GM19395 (cell line): ENCODE measurements at regions not wholly inside any gene's neighbourhood (a gene's known extent, or its start where the extent isn't known, plus 50 kb on each side); places are given as distances from the start of the nearest gene placed in this dataset.

Experiments used
- ATAC-seq: cut with Tn5 transposase; IDR thresholded peaks from one replicate; pipeline ENCODE4 v1.9.1; 2021; ENCODE audit warnings: mild to moderate bottlenecking, moderate library complexity; ENCODE audit not compliant: unreplicated experiment

DNA sequence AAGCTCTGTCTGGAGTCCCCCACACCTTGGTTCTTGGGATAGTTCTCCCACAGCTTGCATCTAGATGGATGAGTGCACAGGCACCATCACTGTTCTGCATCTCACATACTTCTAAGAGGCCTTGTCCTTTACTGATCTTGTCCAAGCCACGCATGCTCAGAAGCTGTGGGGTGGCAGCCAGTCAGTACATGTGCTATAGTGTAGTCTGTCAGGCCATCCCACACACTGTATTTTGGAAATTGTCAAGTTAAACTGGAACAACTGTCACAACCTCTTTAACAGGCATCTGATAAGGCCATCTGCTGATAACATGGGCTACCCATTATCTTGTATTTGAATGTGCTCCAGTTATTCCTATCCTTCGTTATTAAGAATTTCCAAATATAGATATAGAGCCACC, 296.5 kb upstream of the AZI2 start:
- no peak for ATAC-seq

GRCh38 chr3:28646435-28646834, 297.8 kb upstream of the AZI2 start:
- no peak for ATAC-seq

- ATAC-seq, result no peak
These were observed 300.6 kb upstream of the AZI2 start for GRCh38 chr3:28649266-28649665.

DNA sequence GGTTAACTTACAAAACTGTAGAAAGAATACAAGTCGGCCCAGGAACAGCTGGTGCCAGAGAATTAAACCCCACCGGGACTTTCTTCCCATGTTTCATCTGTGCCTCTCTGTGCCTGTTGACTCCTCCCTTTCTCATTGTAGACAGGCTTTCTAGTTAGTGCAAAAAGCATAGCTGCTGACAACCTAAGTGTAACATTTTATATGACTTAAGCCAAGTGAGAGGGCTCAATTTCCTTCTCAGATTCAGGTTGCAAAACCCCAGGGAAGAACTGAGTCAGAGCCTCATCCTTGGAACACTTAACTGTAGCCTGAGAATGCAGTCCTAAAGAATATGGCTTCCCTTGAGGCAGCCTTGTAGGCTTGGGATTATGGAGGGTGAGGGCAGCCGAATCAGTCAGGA, 302.5 kb upstream of the AZI2 start:
- ATAC-seq, result no peak

- ATAC-seq, result no peak
These were observed 315.5 kb upstream of the AZI2 start for GRCh38 chr3:28664123-28664522.

DNA sequence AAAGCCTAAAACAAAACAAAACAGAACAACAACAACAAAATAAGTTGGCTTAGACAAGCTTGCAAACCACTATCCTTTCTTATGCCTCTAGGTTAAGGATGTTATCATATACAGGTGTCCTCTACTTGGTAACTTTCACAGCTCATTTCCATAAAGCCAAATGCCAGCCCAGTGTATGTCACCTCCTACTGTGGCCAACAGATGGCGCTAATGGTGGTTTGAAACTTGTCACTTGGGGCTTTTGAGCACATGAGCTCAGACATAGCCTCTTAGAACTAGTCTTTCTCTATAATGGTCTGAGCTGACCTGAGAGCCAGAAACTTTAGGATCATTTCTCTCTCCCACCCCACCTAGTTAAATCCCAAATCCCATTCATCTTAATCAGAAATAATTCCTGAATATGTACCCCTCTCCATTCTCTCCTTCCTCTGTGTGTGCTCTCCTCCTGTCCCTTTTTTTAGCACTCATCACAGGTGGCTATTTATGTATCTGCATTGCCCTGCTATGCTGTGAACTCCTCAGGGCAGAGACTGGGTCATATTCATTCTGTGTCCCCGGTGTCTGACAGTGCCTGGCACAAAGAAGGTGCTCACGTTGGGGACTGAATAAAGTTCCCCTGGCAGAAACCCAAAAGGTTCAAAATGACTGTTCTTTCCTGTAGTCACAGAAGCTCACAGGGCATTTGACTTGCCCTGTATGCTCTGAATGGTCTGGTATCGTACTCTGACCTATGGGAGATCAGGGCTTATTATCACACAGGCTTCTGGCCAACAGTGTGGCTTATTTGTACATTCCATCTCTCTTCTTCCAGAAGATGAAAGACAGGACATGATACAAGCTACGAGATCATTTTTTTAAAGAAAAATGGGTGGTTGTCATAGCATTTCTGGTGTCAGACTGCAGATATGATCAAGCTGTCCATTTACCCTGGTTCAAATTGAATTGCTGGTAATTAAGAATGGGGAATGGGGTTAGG, 319.3 kb upstream of the AZI2 start:
- peak; percentile 98 for ATAC-seq

DNA sequence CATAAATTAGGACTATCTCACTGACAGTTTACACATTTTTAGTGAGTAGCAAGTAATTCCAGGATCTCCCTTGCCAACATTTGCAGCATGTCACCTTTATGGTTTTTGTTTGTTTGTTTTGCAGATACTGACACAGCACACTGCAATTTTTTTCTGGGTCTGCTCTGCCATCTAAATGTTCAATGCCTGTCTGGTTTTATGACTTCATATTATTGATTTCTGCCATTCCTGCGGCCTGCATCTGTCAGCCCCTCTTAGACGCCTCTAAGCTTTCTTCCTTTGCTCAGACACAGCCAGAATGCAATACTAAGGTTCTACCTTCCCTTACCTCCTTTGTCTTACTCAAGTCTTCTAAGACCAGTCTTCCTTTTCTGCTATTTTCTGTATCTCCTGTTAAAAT, 321.2 kb upstream of the AZI2 start:
- no peak for ATAC-seq

GRCh38 chr3:28672406-28672805, 323.8 kb upstream of the AZI2 start:
- no peak for ATAC-seq

GRCh38 chr3:28673446-28673845, 324.8 kb upstream of the AZI2 start:
- ATAC-seq, result no peak

DNA sequence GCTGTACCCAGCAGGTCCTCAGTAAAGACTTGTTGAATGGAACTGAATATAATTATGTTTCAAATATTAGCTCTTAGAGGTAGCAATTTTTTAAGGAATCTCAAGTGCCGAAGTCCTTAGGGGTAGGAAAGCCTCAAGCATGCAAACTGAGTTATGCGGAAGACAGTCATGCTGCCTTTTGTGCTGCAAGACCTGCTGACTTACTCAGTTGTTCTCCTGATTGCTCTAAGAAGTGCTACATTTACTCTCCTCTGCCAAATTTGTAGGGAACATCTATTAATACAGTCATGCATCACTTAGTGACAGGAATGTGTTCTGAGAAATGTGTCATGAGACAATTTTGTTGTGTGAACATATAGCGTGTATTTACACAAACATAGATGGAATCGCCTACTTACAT, 325.6 kb upstream of the AZI2 start:
- no peak for ATAC-seq

DNA sequence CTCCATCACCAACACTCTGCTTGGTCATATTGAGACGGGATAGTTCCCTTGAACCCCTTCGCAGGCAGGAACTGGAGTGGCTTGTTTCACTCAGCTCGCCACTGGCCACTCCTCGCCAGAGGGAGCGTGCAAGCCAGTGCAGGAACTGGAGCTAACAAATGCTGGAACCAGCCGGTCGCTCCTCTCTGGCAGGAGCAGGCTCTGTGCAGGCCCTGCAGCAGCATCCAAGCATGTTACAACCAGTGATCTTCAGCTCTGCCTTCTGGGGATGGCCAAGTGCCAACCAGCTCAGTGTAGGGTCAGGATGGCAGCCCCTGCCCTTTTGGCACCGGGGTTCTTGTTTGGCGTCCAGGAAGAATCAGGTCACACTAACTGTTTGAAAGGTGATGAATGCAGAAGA, 329.0 kb upstream of the AZI2 start:
- no peak for ATAC-seq

DNA sequence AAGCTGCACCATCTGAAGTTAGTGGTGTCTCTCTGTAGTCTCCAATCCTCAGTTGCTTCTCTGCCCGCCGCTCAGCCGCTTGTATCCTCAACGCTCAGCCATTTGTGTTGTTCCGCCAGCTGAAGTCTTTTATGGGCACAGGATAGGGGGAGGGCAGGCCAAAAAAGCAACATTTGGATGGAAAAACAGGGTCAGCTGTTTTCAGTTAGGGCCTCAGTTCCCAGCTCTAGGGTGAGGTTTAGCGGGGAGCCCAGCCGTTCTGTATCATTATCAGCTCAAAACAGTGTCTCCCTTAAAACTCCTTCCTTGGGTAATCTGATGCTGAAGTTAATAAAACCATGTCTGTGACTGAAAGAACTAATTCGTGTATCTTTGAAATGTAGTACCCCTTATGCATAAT, 329.5 kb upstream of the AZI2 start:
- ATAC-seq, result no peak

DNA sequence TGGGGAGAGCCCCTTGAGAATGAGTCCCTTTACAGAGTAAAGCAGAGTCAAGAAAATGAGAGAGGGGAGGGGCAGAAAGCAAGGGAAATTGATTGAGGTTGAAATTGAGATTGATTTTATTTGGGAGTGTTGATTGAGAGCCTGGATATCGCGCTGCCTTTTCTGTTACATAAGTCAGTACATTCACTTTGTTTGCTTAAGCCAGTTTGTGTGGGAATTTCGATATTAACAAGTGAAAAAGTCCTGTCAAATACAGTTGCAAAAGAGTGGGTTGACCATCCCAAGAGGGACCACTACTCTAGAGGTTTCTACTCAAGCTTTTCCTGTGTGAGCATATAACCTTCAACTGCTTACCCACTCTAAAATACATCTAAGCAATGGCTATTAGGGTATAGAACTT, 331.4 kb upstream of the AZI2 start:
- no peak for ATAC-seq

GRCh38 chr3:28682121-28682520, 333.5 kb upstream of the AZI2 start:
- no peak for ATAC-seq

DNA sequence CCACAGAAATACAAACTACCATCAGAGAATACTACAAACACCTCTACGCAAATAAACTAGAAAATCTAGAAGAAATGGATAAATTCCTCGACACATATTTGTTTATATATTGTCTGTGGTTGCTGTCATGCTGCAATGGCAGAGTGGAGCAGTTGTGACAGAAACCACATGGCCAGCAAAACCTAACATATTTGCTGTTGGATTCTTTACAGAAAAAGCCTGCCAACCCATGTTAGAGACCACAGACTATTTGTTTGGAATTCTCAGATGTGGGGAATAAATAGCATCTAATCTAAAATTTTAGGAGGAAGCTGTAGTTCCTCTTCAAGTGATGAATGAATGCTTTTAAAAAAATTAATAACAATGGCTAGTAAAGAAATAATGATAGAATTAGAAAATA, 341.6 kb upstream of the AZI2 start:
- no peak for ATAC-seq

DNA sequence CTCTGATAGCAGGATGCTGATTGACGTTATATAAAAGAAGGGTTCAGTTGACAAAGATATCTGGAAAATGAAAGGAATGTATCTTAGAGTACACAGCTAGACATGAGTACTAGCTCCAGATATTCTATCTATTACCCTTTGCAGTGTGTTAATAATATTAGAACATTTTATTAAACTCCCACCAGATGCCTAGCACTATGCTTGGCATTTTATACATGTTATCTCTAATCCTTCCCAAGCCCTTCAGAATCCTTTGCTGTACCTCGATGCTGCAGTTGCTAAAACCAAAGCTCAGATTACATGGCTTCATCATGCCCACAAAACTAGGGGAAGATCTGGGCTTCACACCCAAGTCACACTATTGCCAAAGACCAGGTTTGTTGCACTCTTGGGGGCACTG, 350.1 kb upstream of the AZI2 start:
- no peak for ATAC-seq

DNA sequence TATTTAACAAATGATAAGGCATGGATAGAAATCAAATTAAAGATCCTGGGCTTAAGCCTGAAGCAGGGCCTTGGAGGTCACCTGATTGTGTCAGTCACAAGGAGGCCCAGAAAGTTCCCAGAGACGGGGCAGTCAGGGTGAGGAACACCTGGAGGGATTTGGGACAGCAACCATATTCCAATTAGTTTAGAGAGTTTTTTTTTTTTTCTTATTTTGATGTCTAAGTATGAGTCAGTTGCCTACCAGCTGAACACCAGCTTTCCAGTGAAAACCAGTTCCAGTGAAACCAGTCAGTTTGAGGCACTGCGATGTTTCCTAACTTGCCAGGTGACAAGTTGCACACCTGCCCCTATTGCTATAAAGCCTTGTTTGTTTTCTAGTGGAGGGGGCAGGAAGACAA, 350.7 kb upstream of the AZI2 start:
- ATAC-seq, result no peak

GRCh38 chr3:28700728-28701127, 352.1 kb upstream of the AZI2 start:
- ATAC-seq, result no peak

GRCh38 chr3:28703843-28704242, 355.2 kb upstream of the AZI2 start:
- no peak for ATAC-seq

GRCh38 chr3:28711293-28711692, 362.7 kb upstream of the AZI2 start:
- ATAC-seq, result no peak

GRCh38 chr3:28716939-28717338, 368.3 kb upstream of the AZI2 start:
- no peak for ATAC-seq

GRCh38 chr3:28718074-28718849, 369.6 kb upstream of the AZI2 start:
- no peak for ATAC-seq
